HUDEP-2 (cell line): ENCODE measurements at regions not wholly inside any gene's neighbourhood (a gene's known extent, or its start where the extent isn't known, plus 50 kb on each side); places are given as distances from the start of the nearest gene placed in this dataset.
"Not testable (repeated sequence)": the region's sequence is repeated elsewhere in the genome, so short reads cannot be mapped to it uniquely, and the experiment has no call there.

Experiments used
- DNase-seq, 76 experiments: peaks; one replicate each; lab custom pipeline; 2025; ENCODE audit not compliant: unreplicated experiment in 76 of 76; lab: John Stamatoyannopoulos, UW

- peak in 2 of 76 experiments; percentile 11 to 19 for DNase-seq
Observed at GRCh38 chr6:912871-913835, 220.2 kb upstream of the EXOC2 start.

GRCh38 chr6:907928-908327 lies 215.0 kb upstream of the EXOC2 start:
- DNase-seq: no peak

GRCh38 chr6:906920-907319 lies 214.0 kb upstream of the EXOC2 start:
- DNase-seq: no peak

- DNase-seq: no peak
Observed at GRCh38 chr6:905556-905955, 212.6 kb upstream of the EXOC2 start.

DNA sequence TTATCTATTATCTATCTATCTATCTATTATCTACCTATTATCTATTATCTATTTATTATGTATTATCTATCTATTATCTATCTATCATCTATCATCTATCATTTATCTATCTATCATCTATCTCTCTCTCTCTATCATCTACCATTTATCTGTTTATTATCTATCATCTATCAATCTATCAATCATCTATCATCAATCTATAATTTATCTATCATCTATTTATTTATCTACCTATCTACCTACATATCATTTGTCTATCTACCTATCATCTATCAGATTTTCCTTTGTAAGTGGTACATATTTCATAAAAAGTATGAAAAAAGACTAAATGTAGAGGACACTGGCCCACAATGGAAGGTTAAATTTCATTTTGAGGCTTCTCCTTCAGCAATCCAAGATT lies 212.1 kb upstream of the EXOC2 start:
- no peak for DNase-seq

GRCh38 chr6:903761-904160 lies 210.8 kb upstream of the EXOC2 start:
- no peak for DNase-seq

- DNase-seq: no peak
Observed at GRCh38 chr6:901696-902460, 208.9 kb upstream of the EXOC2 start.

- DNase-seq: no peak
Observed at GRCh38 chr6:900716-901605, 208.0 kb upstream of the EXOC2 start.

DNA sequence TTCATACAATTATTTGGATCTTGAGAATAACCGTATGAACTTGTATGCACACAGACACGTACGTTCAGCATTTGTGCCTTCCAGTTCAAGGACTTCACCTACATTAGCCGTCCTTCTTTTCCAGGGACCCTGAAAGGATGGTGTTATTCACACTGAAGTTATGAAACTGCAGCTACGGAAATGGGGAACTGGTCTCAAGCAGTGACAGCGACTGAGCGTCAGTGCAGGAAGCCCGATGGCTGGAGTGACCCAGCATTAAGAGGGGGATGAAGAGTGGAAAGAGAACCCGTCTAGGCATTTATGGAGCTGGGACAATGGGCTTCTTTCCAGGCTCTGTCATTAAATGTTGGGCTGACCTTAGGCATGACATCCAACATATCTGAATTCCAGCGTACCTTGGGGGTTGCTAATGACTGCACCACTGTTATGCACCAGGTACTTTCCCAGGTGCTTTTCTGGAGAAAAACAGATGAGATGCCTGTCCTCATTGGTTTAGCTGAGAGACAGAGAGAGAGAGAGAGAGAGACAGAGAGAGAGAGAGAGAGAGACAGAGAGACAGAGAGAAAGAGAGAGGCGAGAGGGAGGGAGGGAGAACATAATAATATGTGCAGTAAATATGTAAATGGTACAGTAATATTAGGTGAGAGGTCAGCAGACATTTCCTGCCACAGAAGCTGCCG lies 204.7 kb upstream of the EXOC2 start:
- DNase-seq: no peak

DNA sequence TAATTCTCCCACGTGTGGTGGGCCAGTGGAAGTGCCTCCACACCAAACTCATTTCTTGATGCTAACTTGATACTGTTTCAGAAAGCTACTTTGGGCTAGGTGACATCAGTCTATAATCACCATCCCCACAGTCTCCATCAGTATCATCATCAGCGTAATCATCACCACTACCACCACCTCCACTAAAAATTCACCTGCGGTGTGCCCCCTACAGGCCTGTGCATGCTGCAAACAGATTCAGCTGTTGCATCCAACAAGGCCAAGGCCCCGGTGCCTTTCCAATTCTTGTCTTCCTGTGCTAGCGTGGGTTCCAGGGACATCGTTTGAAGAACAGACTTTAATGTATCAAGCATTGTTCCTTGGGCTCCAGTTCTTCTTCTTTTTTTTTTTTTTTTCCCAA lies 201.3 kb upstream of the EXOC2 start:
- peak in 1 of 76 experiments; percentile 12 for DNase-seq

DNA sequence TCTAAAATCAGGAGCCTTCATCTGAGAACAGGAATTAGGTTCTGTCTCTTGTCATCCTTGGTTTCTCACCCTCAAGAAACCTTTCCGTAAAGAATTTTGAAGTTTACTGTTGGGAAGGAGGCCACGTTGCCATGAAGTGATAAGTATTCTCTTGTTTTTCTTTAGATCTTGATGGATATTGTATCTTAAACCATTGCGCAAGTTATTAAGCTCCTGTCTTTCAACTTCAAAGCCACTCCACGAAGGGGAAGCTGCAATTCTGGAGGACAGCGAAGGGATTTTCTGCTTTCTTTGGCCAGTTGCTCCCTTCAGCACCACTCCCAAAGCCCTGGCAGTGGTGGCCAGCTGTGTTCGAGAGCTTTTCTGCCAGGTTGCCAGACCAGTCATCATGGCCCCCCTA lies 198.1 kb upstream of the EXOC2 start:
- no peak for DNase-seq

DNA sequence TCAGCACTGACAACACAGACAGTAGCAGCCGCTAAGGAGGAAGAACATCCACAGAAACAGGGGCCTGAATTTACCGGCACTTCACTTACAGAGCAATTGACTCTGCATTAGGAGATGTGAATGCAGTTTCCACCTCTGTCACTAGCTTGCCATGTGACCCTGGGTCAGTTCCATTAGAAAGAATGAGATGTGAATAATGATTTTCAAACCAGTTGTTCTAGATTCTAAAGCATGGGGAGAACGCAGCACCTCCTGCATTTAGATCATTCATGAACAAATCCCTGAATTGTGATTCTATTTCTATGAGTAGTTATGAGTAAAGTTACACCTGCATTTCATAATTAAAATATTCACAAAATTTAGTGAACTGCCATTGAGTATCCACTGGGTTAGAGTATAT lies 197.3 kb upstream of the EXOC2 start:
- no peak for DNase-seq

DNA sequence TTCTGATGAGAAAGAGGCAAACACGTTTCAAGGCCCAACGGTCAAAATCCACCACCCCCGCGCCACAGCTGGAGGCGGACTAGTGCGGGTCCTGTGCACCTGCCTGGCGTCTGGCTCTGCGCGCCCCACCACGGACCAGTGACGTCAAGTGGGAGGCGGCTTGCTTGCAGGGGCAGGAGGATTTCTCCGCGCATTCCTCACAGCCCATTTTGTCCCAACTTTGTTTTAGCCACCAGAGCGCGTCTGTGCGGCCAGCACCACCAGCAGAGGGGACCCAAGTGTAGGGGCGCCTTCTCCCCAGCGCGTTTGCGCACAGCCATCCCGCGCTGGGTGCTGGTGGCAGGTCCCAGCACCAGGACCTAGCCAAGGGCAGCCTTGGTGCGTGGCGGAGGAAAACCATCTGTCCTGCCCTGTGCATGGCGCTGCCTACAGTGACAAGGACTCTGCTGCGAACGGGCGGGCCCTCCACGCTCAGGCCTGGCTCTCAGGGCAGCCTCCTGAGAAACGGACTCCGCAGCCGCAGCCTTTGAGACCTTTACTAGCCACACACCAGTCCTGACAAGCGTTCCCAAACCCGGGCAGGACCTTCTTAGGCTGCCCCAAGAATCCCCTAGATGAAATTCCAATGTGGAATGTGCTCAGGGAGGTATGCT lies 194.8 kb upstream of the EXOC2 start:
- no peak for DNase-seq

- DNase-seq: not testable (repeated sequence)
Observed at GRCh38 chr6:886116-886515, 193.2 kb upstream of the EXOC2 start.

- no peak for DNase-seq
Observed at GRCh38 chr6:885051-885590, 192.2 kb upstream of the EXOC2 start.

DNA sequence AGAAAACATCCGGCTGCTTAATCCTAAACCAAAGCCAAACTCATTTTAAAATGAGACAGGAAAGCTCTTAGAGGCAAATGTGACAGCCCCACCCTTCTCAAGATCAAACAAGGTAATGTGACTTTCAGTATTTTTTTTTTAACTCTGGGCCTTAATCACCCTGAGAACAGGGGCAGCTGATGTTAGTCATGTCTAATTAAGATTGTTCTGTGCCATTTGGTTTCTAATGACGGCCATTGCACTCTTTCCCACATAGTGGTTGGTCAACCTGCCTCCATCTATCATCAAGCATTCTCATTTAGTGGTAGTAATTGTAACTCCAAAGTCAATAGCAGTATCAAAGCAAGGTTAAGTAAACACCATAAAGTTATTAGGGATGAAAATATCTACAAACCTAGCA lies 191.6 kb upstream of the EXOC2 start:
- DNase-seq: no peak

DNA sequence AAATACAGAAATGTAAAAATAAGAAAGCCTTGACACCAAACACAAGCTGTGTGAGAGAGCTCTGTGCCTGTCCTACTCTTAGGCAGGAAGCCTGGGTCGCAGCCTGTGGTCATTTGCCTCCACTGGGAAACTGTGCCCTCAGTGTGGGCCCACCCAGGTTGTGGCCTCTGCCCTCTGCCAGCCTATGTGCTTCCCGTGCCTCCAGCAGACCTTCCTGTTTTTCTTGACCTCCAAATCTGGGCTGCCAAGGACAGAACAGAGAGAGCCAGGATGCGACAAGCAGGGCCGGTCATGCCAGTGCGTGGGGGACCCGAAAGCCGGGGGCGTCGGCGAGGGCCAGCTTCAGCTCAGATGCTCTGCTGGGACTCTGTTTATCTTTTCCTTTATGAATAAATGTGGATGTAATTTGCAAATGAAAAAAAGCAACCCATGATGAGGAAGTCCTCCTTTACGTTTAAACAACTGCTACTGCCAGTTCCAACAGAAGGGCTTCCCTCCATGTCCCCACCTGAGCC lies 189.2 kb upstream of the EXOC2 start:
- DNase-seq: no peak

DNA sequence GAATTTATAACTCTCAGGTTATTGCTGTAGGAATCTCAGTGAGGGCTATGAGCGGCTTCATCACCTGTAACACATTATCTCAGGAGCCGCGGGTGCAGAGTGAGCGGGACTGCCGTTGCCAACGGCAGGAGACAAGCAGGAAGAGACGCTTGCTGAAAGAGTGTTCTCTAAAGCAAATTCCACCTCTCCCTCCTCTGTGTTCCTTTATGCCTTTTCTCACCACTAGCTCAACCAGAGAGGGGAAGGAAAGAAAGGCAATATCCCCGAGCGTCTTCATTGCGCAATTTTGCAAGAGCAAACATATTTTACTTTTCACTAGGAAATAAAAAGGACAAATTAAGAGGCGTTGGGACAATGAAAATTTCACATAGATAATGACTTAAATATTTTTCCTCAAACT lies 185.2 kb upstream of the EXOC2 start:
- no peak for DNase-seq

DNA sequence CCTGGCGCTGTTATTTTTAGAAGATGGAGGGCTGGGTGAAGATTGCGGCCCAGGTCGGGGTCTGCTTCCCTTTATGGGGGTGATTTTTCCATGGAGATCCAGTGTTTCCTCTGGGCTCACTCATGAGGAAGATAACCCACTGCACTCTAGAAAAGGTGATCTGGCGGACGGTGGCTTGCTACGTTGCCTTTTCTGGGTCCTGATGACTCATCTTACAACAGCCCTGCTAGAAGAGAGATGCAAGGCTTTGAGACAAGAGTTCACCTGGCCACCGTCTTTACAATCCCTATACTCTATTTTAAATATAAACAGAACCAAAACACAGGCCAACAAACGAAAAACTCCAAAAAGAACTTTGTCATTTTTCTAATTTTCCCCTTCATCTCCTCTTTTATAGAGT lies 182.1 kb upstream of the EXOC2 start:
- DNase-seq: no peak
